DMS153 (cell line): ENCODE measurements at regions not wholly inside any gene's neighbourhood (a gene's known extent, or its start where the extent isn't known, plus 50 kb on each side); places are given as distances from the start of the nearest gene placed in this dataset.

Source experiments
- DNase-seq: peaks from one replicate; lab custom pipeline; 2025; lab: John Stamatoyannopoulos, UW

DNA sequence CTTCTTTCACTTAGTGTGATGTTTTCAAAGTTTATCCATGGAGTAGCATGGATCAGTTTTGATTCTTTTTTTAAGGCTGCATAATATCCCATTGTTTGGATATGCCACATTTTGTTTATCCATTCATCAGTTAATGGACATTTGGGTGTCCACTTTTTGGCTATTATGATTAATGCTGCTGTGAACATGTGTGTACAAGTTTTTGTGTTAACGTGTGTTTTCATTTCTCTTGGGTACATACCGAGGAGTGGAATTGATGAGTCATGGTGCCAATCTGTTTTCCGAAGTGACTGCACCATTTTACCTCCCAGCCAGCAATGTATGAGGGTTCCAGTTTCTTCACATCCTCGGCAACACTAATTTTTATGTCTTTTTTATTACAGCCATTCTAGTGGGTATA lies 78.4 kb upstream of the CCDC28A start:
- DNase-seq = no peak

DNA sequence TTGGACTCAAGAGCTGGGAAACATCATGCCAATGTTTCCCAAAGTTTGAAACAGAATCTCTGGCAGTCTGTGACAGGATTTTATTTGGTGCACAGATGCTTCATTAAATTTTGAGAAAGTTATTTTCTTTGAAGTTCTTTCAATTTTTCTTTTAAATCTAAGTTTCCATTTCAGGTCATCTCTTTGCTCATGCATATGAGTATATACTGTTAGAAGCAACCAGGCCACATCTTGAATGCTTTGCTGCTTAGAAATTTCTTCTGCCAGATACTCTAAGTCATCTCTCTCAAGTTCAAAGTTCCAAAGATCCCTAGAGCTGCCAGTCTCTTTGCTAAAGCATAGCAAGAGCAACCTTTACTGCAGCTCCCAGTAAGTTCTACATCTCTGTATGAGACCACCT lies 59.1 kb upstream of the CCDC28A start:
- no peak for DNase-seq

DNA sequence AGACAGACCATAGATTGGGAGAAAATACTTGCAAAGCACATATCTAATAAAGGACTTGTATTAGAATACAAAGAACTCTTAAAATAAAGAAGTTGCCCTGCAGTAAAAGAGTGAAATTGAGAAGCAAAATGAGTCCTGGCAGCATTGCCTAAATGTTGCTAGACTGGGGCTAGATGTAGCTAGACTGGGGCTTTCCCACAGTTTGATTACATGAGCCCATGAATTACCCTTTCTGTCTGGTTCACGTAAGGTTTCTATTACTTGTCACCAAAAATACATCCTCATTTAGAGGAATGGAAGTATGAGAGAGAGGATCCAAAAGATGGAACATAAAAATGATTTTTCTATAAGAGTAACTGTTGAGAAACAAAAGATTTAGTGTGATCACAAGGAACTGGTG lies 57.6 kb upstream of the CCDC28A start:
- no peak for DNase-seq

DNA sequence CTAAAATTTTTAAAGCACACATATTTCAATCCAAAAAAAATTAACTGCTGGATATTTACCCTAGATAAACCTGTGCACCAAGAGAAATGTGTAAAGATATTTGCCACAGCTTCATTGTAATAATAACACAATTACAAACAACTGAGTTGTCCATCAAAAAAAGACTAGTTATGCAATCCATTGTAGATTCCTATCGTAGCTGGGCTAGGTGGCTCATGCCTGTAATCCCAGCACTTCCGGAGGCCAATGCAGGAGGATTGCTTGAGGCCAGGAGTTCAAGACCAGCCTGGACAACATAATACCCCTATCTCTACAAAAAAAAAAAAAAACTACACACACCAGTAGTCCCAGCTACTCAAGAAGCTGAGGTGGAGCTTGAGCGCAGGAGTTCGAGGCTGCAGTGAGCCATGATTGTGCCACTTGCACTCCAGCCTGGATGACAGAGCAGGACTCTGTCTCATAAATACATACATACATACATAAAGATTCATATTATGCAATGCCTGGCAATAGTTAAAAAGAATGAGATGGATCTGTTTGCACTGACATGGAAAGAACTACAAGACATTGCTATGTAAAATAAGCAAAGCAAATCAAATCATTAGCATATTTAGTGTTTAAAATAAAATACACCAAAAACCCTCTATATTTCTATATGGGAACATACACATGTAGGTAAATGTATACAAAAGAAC lies 56.5 kb upstream of the CCDC28A start:
- no peak for DNase-seq

DNA sequence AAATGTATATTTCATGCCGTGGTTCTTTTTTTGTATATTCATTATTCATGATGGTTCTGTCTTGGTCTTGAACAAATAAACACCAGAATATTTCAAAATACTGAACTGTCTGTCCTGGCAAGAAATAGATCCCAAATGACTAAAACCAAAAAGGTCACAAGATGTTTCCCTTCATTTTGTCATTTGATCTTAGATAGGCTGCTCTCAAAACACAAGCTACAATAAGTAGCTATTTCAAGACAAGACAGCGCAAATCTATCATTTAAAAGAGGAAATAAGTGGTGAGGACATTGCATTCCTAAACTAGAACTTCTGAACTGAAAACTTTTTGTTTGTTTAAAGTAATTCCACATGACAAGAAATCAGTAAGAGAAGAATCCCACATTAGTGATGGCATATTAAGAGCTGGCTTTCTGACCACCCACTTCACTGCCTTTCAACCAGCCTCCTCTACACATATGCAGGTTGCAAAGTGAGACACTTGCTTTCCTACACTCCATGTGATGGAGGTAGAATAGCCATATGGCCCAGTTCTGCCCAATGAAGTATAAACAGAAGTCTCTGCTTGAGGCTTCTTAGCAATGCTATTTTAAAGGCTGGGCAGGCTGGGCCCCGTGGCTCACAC lies 54.4 kb upstream of the CCDC28A start:
- DNase-seq = no peak

DNA sequence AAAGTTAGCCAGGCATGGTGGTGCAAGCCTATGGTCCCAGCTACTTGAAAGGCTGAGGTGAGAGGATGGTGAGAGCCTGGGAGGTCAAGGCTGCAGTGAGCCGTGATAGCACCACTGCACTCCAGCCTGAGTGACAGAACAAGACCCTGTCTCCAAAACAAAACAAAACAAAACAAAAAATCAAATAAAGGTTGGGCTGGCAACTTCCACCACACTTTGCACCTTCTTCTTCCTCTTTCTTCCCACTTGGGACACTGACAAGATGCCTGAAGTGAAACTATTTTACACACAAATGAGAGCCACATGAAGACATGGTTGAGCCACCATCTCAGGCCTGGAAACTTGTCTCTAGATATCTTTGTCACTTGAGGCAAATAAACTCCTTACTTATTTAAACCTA lies 53.8 kb upstream of the CCDC28A start:
- no peak for DNase-seq

DNA sequence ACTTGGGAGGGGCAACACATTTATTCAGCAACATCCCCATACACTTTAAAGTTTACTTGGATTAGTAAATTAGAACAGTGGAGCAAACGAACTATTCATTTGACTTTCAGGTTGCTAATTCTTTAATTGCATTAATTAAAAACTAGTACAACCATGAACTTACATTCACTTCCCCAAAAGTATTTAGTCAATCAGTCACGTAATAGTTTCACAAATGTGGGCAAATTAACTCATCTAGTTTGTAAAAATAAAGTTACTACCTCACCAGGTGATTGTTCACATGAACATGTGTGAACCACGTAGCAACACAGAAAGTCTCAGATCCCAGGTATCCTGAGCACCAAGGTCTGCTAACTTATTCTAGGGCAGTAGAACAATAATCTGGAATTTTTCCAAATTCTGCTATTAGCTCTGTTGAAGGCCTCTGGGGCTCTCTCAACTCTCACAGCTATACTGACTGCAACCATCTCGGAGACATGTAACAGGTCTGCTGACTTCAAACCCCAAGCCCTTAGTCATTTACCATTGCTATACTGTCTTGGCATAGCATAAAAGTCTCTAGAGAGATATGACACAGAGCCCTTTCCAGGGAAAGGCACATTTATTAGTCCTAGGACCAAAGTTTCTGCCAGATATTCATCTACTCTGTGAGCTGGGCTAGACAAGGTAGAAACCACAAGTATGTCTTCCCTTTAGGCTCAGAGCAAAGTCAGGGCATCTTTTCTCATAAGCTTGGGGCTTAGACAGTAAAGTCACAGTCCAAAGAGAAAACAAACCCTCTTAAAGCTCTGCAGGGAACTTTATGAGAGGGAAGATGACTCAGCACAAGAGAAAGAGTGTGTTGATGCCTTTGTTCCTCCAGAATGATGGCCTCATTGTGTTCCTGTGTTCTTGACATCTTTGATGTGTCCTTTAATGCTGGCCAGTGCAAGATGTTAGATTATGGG lies 50.9 kb upstream of the CCDC28A start:
- no peak for DNase-seq
